Breast epithelium (tissue), 3 donors: ENCODE measurements at regions not wholly inside any gene's neighbourhood (a gene's known extent, or its start where the extent isn't known, plus 50 kb on each side); places are given as distances from the start of the nearest gene placed in this dataset.

ENCODE experiments used
- POLR2A ChIP-seq: fragments of 450-650 bp; IDR thresholded peaks from one replicate; pipeline ENCODE4 v1.6.1; 2016; ENCODE audit warnings: antibody characterized with exemption, mild to moderate bottlenecking, moderate library complexity
- TF ChIP-seq, protein P1 (sequence below), 3 donors: fragments of 450-650 bp; IDR thresholded peaks; one replicate each; pipeline ENCODE4 v1.5.1; 2016 to 2017; ENCODE audit warnings: antibody characterized with exemption in 3 of 3, mild to moderate bottlenecking in 3 of 3, moderate library complexity in 3 of 3

DNA sequence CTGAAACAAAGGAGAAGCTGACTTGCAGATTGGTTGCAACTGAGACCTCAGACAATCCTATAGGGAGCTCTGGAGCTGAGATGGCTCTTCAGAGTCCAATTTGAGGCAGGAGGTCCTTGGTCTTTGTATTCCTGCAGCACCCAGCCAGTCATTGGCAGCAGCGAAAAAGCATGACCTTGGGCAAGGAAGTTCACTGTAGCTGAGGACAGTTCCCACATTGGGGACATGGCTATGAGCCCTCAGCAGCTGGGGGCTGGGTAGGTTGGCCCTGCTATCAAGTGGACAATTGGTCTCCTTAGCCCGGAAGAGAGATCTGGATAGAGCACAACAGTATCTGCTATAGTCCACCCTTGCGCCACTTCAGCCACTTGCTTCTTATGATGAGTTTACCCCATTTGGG, 56.9 kb upstream of the ATP6AP2 start:
- TF ChIP-seq POLR2A = no peak
- TF ChIP-seq, protein P1, sequence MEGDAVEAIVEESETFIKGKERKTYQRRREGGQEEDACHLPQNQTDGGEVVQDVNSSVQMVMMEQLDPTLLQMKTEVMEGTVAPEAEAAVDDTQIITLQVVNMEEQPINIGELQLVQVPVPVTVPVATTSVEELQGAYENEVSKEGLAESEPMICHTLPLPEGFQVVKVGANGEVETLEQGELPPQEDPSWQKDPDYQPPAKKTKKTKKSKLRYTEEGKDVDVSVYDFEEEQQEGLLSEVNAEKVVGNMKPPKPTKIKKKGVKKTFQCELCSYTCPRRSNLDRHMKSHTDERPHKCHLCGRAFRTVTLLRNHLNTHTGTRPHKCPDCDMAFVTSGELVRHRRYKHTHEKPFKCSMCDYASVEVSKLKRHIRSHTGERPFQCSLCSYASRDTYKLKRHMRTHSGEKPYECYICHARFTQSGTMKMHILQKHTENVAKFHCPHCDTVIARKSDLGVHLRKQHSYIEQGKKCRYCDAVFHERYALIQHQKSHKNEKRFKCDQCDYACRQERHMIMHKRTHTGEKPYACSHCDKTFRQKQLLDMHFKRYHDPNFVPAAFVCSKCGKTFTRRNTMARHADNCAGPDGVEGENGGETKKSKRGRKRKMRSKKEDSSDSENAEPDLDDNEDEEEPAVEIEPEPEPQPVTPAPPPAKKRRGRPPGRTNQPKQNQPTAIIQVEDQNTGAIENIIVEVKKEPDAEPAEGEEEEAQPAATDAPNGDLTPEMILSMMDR (IDR thresholded peaks at IDR 0.05) = no peak
